AG08396 (cell line): ENCODE measurements at regions not wholly inside any gene's neighbourhood (a gene's known extent, or its start where the extent isn't known, plus 50 kb on each side); places are given as distances from the start of the nearest gene placed in this dataset.
A peak's percentile ranks its signal among the peaks of the same experiment; 100 is the strongest.
"Not testable (repeated sequence)": the region's sequence is repeated elsewhere in the genome, so short reads cannot be mapped to it uniquely, and the experiment has no call there.

Experiments used
- DNase-seq: peaks from one replicate; pipeline ENCODE4 v3.0.0; 2012; ENCODE audit warnings: low spot score, mixed read lengths

DNA sequence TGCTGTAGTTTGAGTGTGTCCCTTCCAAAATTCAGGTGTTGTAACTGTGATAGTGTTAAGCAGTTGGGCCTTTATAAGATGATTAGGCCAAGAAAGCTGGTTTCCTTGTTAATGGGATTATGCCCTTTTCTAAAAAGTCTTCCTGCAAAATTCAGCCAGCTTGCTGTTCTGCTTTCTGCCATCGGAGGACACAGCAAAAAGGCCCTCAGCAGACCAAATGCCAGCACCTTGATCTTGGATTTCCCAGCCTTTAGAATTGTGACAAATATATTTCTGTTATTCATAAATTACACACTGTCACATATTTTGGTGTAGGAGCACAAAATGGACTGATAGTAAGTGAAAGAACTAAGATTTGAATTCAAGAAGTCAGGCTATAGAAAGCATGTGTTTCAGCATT, 203.2 kb downstream of the IZUMO3 start:
- no peak for DNase-seq

DNA sequence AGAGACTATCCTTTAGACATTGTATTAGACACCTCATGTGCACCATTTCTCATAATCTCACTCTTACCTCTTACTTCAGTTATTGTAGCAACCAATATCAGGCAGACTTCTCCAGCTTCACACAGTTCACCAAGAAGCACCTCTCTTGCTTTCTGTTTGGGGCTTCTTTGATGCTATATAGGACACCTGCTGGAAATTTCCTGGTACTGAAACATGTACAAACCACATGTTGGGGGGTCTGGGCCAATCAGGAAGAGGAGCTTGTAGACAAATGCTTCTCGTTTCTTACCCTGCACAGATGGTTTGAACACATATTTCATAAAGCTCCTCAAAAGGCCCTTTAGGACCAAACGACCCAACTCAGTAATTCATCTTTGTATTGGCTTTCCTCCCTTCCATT, 212.1 kb downstream of the IZUMO3 start:
- no peak for DNase-seq

DNA sequence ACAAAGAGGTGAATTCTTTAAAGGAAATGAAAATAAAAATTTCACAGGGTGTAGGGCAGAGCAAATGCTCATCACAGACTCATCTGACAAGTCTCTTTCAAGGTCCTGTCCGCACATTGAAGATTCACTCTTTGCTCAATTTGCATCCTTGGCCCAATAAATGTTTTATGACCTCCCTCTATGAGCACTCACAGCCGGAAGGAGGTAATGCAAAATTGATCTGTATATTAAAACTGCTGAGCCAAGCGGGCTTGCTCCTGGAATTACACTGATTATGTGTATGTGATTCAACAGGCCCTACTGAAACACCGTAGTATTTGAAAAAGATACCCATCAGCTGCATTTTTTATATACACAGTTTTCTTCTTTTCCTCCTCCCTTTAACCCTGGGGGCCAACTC, 246.8 kb downstream of the IZUMO3 start:
- DNase-seq = no peak

DNA sequence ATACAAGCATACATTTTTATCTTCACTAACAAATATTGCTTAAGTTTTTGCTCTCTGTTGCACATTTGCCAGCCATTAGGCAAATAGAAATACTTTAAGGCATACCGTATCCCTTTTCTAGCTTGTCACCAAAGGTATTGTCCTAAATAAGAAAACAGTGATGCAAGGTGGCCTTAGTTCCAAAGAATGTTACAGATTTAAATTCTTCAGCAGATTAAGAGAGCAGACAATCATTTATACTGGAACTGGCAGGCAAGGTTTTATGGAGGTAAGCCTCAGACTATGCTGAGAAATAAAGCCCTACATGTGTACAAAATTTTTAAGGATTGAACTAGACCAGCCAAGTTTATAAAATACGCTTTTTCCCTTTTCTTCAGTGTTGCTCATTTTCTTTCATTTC, 247.8 kb downstream of the IZUMO3 start:
- DNase-seq = no peak

DNA sequence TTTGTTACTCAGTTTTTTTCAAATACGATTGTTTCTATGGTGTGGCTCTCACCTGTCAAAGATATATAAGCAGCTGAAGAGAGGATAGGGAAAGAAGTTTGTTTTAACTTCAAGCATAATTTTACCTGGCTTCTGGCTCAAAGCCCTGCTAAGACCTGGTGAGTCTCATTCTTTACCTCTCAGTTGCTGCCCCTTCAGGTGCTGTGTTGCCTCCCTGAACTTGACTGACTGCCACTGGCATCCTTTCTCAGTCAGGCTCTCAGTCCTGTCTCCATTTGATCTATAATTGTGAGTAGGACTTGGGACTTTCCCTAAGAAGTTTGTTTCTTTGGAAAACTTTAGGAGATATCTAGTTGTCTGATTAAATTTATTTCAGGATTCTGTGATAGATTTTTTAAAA, 249.6 kb downstream of the IZUMO3 start:
- no peak for DNase-seq

DNA sequence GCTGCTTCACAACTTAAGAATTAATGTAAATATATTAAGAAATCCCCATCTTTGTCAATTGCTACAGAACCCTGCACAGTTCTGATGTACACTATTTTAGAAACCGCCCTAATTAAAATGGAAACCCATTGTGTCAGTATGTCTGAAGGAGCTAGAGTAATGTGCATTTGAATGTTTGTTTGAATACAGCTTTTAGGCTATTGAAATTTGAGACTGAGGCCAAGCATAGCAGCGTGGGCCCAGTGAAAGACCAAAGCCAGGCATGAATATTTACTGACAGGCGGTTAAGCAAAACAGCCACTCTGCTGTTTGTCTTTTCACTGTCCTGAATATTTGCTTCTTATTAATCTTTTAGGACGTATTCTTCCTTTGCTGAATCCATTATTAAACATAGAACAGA, 252.3 kb downstream of the IZUMO3 start:
- no peak for DNase-seq

DNA sequence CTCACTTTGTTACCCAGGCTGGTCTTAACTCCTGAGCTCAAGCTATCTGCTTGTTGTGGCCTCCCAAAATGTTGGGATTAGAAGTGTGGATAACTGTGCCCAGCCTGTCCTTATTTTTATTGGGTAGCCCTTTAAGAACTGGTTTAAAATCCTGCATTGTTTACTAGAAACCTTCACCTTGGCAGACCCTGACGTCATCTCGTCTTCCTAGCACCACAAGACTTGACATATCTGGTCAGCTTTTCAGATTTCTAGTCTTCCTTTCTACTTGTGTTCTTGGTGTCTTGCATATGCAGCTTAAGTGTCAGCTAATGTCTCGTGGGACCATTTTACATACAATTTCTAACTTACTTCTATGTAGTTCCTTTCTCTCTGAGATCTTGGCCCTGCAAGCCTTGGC, 258.9 kb downstream of the IZUMO3 start:
- DNase-seq = no peak

DNA sequence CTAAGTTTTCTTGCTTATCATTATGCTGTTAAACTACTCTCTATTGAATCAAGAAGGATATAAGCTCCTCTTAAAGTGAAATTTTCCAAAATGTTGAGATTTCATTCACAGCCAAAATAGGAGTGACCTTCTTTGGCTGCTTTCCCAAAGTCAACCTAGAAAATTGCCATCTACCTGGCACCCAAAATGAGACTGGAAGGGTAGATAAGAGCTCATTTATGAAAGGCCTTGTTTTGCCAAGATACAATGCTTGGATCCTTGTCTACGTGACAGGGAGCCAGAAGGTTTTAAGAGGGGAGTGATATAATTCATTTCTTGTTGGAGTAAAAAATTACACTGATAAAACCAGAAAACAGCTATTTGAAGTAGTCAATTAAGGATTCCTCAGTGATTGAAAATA, 287.1 kb downstream of the IZUMO3 start:
- no peak for DNase-seq

DNA sequence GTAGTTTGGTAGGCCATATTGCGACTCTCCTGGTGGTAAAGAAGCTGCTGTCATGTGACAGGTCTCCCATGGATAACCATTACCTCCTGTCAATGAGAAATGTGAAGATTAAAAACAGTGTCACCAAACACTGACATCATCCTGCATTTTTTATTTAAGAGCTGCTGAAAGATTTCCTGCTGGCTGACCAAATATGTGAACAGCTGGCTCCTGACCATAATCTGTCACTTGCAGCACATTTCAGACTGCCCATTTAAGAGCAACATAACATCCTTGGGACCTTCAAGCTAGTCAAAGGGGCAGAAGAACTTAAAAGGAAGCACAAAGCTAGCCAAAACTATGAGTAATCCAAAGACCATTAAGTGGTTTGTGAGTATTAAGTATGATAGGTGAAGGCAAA, 288.0 kb downstream of the IZUMO3 start:
- DNase-seq = peak; percentile 1

DNA sequence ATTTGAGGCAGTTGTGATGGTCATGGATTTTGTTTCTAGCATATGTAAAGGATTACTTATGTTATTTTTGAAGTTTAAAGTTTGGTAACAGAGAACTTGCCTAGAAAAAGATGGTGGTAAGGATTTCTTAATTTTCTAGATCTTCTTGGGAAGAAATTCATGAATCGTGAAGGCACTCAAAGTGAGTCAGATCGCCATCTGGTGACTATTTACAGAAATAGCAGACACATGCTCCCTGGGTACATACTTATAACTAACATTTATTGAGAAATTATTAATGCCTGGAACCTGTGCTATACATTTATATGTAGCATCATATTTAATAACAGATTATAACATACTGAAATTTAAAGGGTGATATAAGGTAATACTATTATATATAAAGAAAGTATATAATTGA, 299.7 kb downstream of the IZUMO3 start:
- peak; percentile 4 for DNase-seq

DNA sequence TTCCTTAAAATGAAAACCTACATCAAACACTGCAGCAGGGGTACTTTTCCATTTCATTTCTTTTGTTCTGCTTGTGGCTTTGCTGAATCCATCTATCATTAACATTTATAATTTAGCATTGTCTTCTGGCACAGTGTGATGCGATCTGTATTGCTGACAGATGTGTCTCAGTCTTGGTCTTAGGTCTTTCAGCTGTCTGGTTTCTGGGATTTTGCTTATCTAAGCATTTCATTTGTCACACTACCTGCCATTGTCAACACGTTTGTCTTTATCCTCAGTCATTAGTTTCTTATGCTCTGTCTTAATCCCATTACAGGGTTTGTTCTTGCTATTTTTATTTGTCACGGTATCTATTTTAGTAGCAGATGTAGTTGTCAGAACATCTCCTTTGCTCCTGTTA, 303.1 kb downstream of the IZUMO3 start:
- no peak for DNase-seq

DNA sequence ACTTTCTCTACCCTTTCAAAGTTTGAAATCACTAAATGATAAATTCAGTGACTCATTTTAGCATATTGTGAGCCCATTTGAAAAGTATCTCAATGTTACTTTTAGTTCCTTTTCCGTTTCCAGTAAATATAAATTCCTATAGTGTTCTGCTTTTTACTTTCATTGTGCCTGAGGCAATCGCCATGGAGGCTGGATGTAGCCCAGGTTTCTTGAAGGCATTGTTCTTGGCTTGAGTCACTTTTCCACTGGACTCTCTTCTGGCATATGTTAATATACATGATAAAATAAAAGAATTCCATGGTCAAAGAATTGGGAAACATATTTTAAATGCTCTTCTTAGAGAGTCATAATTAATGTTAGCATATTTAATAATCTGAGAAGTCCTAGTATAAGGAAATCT, 327.0 kb downstream of the IZUMO3 start:
- DNase-seq = no peak

DNA sequence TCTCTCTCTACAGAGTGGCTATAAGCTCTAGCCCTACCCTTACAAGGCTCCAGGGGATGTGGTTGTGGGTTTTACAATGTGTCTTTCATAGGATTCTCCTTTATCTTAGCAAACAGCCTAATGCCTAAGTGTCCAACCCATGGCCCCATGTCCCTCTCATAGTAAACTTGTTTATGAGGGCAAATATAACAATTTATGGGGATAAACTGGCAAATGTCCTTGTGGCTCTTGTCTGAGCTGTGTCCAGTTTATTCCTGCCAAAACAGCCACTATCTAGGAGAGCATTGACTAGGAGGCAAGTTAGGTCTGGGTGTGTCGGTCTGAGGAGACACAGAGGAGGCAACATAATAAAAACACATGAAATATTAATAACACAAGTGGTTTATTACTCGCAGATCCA, 335.1 kb downstream of the IZUMO3 start:
- DNase-seq = no peak

DNA sequence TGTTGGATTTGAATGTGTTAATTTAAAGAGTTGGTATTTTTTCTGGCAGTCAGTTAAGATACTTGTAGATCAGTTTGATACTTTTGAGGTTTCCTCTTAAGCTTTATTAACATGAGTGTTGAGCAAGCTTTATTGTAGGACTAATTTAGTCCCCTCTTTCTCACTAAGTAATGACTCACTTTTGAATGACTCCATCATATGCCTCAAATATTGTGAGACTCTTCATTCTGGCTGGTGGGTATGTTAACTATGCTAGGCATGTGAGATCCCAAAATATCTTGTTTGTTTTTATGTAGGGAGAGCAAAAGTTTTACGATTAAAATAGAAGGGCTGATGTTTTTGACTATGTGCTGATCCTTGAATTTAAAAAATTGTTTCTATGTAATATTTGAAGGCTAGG, 355.7 kb downstream of the IZUMO3 start:
- no peak for DNase-seq

DNA sequence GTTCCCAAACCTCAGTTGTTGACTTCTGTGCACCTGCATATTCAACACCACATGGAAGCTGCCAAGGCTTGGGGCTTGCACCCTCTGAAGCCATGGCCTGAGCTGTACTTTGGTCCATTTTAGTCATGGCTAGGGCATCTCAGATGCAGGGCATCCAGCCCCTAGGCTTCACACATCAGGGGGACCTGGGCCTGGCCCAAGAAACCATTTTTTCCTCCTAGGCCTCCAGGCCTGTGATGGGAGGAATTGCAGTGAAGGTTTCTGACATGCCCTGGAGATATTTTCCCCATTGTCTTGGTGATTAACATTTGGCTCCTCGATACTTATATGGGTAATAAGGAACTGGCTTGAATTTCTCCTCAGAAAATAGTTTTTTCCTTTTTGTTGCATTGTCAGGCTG, 354.5 kb upstream of the ELAVL2 start:
- DNase-seq = not testable (repeated sequence)

DNA sequence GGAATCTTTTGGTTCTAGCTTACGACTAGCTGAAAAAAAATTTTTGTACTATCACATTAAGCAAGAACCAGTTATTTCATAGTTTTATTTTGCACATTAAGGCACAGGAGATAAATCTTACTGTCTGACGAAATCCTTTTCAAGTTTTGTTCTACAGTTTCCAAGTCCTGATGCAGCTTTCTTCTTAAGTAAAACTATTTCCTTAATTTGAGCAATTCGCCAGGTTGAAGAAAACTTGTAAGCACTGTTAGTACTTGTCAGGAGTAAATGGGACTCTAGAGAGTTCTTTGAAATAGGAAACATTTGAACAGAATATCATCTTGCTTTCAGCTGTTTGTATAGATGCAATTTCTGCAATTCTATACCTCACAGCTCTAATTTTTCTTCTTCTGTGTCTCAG, 318.8 kb upstream of the ELAVL2 start:
- DNase-seq = no peak

DNA sequence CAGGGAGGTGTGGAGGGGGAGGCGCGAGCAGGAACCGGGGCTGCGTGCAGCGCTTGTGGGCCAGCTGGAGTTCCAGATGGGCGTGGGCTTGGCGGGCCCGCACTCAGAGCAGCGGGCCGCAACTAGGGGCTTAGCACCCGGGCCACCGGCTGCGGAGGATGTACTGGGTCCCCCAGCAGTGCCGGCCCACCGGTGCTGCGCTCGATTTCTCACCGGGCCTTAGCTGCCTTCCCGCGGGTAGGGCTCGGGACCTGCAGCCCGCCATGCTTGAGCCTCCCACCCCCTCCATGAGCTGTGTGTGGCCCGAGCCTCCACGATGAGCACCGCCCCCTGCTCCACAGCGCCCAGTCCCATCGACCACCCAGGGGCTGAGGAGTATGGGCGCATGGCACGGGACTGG, 309.0 kb upstream of the ELAVL2 start:
- not testable (repeated sequence) for DNase-seq

DNA sequence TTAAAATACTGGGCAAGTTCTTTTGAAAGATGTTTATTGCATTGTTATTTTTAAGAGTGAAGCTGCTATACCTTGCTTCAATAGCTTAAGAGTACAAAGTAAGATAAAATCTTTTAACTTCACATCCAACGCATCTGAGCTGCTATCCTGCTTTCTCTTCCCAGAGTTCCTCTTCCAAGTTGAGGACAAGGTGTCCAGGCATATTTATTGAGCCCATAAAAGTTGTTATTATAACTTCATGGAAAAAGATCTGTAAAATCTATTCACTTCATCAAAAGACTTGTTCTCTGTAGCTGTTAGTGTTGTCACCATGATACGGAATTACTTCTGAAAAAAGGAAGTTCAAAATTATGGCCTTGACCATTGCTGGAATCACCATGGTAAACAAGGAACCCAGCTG, 306.2 kb upstream of the ELAVL2 start:
- no peak for DNase-seq

DNA sequence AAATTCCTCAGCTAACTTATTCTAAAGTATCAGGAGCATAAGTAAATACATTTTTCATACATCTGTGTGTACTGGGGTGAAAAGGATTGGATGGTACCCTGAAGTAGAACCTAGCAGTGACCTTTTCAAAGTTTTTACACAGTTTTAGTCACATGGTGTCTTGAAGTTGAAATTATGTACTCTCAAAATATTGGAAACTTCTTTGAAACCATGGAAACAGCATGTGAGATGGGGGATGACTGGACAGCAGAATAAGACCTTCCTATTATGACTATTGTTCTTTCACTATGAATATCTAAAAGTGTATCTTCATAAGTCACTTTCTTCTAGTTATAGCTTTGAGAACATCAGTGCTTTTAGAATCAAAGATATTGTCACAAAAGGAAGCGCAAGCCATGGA, 301.5 kb upstream of the ELAVL2 start:
- DNase-seq = no peak

DNA sequence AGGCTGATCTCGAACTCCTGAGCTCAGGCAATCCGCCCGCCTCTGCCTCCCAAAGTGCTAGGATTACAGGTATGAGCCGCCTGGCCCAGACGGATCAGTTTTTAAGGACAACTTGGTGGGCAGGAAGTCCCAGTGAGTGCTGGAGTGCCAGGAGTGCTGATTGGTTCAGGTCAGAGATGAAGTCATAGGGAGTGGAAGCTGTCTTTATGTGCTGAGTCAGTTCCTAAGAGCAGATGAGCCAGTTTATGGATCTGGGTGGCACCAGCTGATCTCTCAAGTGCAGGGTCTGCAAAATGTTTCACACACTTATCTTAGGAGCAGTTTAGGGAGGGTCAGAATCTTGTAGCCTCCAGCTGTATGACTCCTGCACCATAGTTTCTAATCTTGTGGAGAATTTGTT, 292.1 kb upstream of the ELAVL2 start:
- no peak for DNase-seq

DNA sequence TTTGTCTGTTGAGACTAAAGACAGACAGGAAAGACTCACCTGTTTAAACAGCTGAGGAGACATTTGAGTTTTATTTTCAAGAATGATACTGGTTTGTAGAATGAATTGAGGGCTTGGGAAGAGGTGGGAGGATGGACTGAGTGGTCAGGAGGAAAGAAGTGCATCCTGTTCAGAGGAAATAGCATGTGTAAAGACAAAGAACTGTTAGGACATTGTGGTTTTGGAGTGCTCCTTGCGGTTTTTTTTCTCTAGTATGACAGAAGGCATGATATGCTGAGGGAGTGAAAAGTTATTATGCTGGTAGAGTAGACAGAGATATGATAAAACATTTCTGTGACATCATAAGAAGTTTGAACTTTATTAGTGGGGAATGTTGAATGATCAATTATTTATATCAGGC, 270.7 kb upstream of the ELAVL2 start:
- no peak for DNase-seq

DNA sequence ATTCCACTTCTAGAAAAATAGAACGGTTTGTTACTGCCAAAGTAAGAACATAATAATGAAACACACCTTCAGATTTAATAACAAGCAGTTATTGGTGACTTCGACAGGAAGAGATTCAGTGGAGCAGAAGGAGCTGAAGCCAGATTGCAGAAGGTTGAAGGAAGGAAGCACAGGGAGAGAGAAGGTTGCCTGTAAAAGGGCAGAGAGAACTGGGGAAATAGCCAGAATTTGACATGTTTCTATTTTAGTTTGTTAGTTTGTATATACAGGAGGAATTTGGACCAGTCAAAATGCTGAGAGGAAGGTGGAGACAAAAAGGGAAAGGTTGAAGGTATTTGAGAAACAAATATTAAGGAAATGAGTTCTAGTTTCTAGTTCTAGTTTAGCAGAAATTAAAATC, 269.2 kb upstream of the ELAVL2 start:
- DNase-seq = no peak

DNA sequence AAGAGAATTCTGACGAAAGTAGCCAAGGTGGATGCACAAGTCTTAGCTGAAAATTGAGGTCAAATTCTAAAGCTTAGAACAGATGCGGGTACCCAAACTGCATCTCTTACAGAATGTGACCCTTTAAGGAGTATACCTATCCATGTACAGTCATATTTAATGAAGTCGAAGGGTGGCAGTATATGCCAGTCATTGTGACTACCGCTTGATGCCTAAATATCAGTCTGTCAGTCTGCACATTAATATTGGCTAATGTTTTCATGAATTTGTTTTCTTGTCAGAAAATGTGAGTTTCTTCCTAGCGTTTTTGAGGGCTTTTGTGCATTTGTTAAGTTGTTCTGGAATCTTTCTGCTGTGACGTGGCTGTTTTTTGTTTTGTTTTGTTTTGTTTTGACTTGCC, 264.5 kb upstream of the ELAVL2 start:
- no peak for DNase-seq

DNA sequence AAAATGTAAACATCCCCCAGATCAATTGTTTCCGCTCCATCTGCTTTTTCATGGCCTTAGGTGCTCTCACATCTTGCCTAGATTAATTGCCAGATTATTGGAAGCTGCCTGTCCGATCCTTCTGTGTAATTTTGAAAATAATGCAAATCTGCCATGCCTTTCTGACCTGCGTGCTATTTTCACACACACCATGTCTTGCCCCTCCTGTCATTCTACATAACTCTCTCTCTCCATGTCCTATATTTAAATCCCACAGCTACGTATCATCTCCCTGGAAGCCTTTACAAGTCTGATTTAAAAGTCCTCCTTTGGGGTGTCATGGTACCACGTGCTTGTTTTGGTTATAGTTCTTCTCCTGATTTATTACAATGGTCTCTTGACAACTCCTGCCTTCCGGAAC, 247.6 kb upstream of the ELAVL2 start:
- no peak for DNase-seq

DNA sequence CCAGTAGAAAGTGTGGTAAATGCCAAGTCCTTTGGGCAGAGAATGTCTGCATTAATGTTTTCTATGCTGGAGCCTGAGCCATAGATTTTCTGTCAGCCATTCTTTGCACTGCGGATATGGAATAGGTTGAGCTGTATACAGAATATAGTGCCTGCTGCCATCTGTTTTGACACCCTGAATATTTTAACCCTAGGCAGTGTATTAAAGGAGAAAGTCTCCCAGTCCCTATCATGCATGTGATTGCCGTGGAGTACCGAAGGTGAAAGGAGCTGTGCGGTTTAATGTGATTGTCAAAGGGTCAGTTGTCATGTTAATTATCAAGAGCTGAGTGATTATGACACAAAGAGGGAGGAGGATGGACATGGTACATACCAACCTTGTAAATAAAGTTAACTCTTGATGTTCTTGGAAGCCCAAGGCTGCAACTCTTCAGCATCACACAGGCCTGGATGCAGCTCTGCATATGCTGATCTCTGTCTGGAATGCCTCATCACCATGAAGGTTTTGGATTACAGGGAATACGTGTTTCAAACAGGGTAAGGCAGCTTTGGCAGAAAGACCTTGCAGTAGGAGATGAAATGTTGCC, 247.1 kb upstream of the ELAVL2 start:
- DNase-seq = no peak
